Aorta (tissue), 5 donors: ENCODE measurements at regions not wholly inside any gene's neighbourhood (a gene's known extent, or its start where the extent isn't known, plus 50 kb on each side); places are given as distances from the start of the nearest gene placed in this dataset.
"Not testable (repeated sequence)": the region's sequence is repeated elsewhere in the genome, so short reads cannot be mapped to it uniquely, and the experiment has no call there.

Experiments used
- ATAC-seq: fragments of 200-7000 bp; cut with Tn5 transposase; one replicate; pipeline ENCODE4 v1.9.1; 2022; ENCODE audit warnings: moderate library complexity; ENCODE audit not compliant: low FRiP score
- DNase-seq, 2 donors: peaks; one replicate each; pipeline ENCODE4 v3.0.0-alpha.2; 2020
- H3K27ac ChIP-seq, 2 donors: one replicate each; pipeline ENCODE4 v1.5.1; 2013; ENCODE audit warnings: low read length in 2 of 2, mild to moderate bottlenecking in 2 of 2, moderate library complexity in 2 of 2, control low read depth in 1 of 2, inconsistent platforms in 1 of 2, low read depth in 1 of 2
- H3K27me3 ChIP-seq, 2 donors: one replicate each; pipeline ENCODE4 v1.6.1; 2013; ENCODE audit warnings: control low read depth in 1 of 2, low read length in 1 of 2, mild to moderate bottlenecking in 1 of 2, moderate library complexity in 1 of 2; ENCODE audit not compliant: insufficient read depth in 2 of 2, control insufficient read depth in 1 of 2
- H3K36me3 ChIP-seq, 2 donors: one replicate each; pipeline ENCODE4 v1.6.1; 2013; ENCODE audit warnings: control low read depth in 1 of 2, low read length in 1 of 2, mild to moderate bottlenecking in 1 of 2; ENCODE audit not compliant: insufficient read depth in 2 of 2, control insufficient read depth in 1 of 2
- H3K4me1 ChIP-seq, 2 donors: one replicate each; pipeline ENCODE4 v1.6.1; 2013; ENCODE audit warnings: low read length in 2 of 2, control low read depth in 1 of 2, mild to moderate bottlenecking in 1 of 2, moderate library complexity in 1 of 2; ENCODE audit not compliant: insufficient read depth in 2 of 2, control insufficient read depth in 1 of 2
- H3K4me3 ChIP-seq, 2 donors: one replicate each; pipeline ENCODE4 v1.5.1; 2013; ENCODE audit warnings: low read length in 2 of 2, control low read depth in 1 of 2, mild to moderate bottlenecking in 1 of 2
- H3K9me3 ChIP-seq: one replicate; pipeline ENCODE4 v1.6.1; 2013; ENCODE audit warnings: mild to moderate bottlenecking, low read length; ENCODE audit not compliant: control insufficient read depth
- WGBS, 2 donors: extraction: QIAGEN DNeasy Blood & Tissue Kit; methylation state at CpG; one replicate each; pipeline ENCODE4 v1.1.7; 2013; 5-methylcytosine and 5-hydroxymethylcytosine counted together
- intact Hi-C, 2 donors: fragments of 100-400 bp; cut with DNase I; formaldehyde crosslinking; loops; one replicate each; pipeline versions ENCODE4 v1.14.2 to v1.15.0; 2022
- donor health status: healthy with polysubstance abuse.
- donor health status: Bipolar disorder and iron deficiency.
- donor health status: DM: no; HTN: no; CAD: no.
- donor health status: DM: no; HTN: no; CAD: no.
- donor health status: DM: yes; HTN: yes; CAD: no.

DNA sequence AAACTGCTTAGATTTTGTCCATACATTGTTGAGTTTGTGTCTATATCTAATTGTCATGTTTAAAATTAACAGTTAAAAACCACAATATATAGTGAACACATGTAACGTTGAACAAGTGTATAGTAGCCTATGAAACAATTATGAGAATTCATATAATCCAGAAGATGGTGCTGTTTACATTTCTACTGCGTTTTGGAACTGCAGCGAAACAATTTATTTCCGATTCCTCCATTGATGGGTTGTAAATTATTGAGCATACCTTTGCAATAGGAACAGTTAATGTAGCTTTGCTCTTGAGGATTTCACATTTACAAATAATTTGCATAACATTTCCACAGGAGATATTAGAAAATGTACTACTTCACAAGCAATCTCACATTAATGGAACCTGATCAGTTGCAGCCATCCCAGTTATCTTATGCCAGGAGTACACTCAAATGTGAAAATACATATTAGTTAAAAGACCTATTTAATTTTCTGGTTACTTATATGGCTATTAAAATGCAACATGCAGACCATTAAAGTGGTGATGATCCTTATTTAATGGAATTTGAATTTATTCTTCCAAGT, 411.8 kb downstream of the CDH10 start:
- DNase-seq (no peak), ATAC-seq (no peak)
- Histone ChIP-seq H3K4me3 (no peak overlapping the region), H3K36me3 (no peaks in the 10 kb centered on the region), H3K27me3 (no peaks in the 10 kb centered on the region), H3K9me3 (no peaks in the 10 kb centered on the region), H3K27ac (no peak overlapping the region), H3K4me1 (no peaks in the 10 kb centered on the region)
- intact Hi-C loops = no loop called here
- WGBS, 2 donors = 55 to 58% methylated on average over 4 of the region's 4 CpGs

- H3K4me1 ChIP-seq = no peaks in the 10 kb centered on the region
- no peaks in the 10 kb centered on the region for H3K27me3 ChIP-seq
- 33 to 40% methylated on average over 2 of the region's 2 CpGs for WGBS, 2 donors
- H3K36me3 ChIP-seq = no peaks in the 10 kb centered on the region
- ATAC-seq = no peak
- intact Hi-C loops = no loop called here
- H3K4me3 ChIP-seq = no peak overlapping the region
- no peak for DNase-seq
- no peak overlapping the region for H3K27ac ChIP-seq
- H3K9me3 ChIP-seq = no peaks in the 10 kb centered on the region
Observed at GRCh38 chr5:24235946-24236345, 408.8 kb downstream of the CDH10 start.

DNA sequence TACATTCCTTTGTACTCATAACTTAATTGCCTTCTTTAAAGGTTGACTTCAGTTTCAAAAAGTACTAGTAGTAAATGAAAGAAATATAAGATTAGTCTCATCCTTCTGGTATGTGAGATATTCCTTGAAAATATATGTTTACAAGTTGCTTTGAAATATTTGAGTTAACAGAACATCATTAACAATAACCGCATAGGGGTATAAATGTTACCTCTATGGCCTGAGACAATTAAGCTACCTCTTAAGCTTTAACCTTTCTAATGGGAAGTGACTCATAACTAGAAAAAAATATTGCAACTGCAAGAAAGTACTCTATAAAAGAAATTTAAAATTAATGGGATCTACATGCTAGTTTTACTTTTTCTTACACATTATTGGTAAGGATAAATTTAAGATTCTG, 399.0 kb downstream of the CDH10 start:
- H3K9me3 ChIP-seq = no peaks in the 10 kb centered on the region
- no peak overlapping the region for H3K27ac ChIP-seq
- no peak for ATAC-seq
- H3K36me3 ChIP-seq = no peaks in the 10 kb centered on the region
- WGBS, 2 donors = 92% methylated on average over 1 of the region's 1 CpG
- H3K4me1 ChIP-seq = no peaks in the 10 kb centered on the region
- DNase-seq = no peak
- intact Hi-C loops = no loop called here
- no peak overlapping the region for H3K4me3 ChIP-seq
- no peaks in the 10 kb centered on the region for H3K27me3 ChIP-seq

- WGBS, 2 donors = 79 to 80% methylated on average over 5 of the region's 5 CpGs
- no peak overlapping the region for H3K27ac ChIP-seq
- H3K4me1 ChIP-seq = no peaks in the 10 kb centered on the region
- no peaks in the 10 kb centered on the region for H3K9me3 ChIP-seq
- no peak for DNase-seq
- ATAC-seq = no peak
- H3K4me3 ChIP-seq = no peak overlapping the region
- no peaks in the 10 kb centered on the region for H3K36me3 ChIP-seq
- intact Hi-C loops = no loop called here
- H3K27me3 ChIP-seq = no peaks in the 10 kb centered on the region
Observed at GRCh38 chr5:24264547-24264946, 380.2 kb downstream of the CDH10 start.

DNA sequence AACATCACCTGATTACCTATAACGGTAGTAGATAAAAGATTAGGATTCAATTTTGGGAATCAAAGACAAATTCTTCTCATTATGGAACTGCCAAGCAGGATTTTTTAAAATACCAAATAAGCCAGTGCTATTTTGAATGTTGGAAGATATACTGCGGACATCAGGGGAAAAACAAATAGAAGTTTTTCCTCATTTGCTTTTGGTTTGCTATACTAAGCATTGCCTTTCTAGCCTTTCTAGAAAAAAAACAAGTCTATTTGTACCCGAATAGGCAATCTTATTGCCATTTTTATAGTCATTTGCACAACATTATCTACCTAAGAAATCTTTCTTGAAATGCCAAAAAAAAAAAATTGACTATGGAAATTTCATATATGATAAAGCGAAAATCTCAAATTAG, 379.5 kb downstream of the CDH10 start:
- DNase-seq = no peak
- Histone ChIP-seq H3K9me3 (no peaks in the 10 kb centered on the region), H3K36me3 (no peaks in the 10 kb centered on the region), H3K27me3 (no peaks in the 10 kb centered on the region), H3K4me3 (no peak overlapping the region), H3K27ac (no peak overlapping the region), H3K4me1 (no peaks in the 10 kb centered on the region)
- no peak for ATAC-seq
- 68 to 71% methylated on average over 4 of the region's 4 CpGs for WGBS, 2 donors
- intact Hi-C loops = no loop called here

DNA sequence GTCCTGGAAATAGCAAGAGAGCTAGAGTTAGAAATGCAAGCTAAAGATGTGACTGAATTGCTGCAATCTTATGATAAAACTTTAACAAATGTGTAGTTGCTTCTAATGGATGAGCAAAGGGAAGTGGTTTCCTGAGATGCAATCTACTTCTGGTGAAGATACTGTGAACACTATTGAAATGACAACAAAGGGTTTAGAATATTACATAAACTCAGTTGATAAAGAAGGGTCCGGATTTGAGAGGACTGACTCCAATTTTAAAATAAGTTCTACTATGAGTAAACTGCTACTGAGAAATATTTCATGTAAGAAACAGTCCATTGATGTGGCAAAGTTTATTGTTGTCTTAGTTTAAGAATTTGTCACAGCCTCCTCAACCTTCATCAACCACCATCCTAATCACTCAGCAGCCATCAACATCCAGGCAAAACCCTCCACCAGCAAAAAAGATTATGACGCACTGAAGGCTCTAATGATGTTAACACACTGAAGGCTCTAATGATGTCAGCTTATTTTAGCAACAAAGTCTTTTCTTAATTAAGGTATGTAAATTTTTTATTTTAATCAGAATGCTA, 376.2 kb downstream of the CDH10 start:
- Histone ChIP-seq H3K27me3 (no peaks in the 10 kb centered on the region), H3K4me3 (no peak overlapping the region), H3K4me1 (no peaks in the 10 kb centered on the region), H3K9me3 (no peaks in the 10 kb centered on the region), H3K27ac (no peak overlapping the region), H3K36me3 (no peaks in the 10 kb centered on the region)
- ATAC-seq (no peak), DNase-seq (no peak)
- 79 to 86% methylated on average over 2 of the region's 2 CpGs for WGBS, 2 donors
- intact Hi-C loops = no loop called here

GRCh38 chr5:24271702-24272118, 373.1 kb downstream of the CDH10 start:
- H3K36me3 ChIP-seq, intact Hi-C loops, DNase-seq, H3K9me3 ChIP-seq, ATAC-seq, H3K27ac ChIP-seq, H3K4me1 ChIP-seq, H3K27me3 ChIP-seq, H3K4me3 ChIP-seq: not testable (repeated sequence)
- WGBS, 2 donors = 82 to 84% methylated on average over 5 of the region's 5 CpGs

DNA sequence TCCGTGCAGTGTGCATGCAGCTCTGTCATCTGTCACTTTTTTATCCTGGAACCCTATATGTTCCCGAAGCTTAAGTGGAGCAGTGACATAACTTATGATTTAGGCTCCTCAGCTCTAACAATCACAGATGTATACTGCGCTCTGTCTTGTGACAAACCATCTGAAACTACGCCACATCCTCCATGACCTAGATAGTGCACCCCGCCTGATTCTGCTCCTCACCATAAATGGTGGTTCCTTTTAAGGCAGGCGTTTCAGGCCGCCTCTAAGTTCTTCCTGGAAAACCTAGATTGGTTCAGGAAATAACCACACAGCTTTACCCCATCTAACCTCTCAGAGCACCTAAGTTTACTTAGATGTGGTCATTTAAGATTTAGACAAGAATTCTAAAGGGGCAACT, 372.0 kb downstream of the CDH10 start:
- no peak overlapping the region for H3K4me3 ChIP-seq
- no peaks in the 10 kb centered on the region for H3K36me3 ChIP-seq
- H3K27me3 ChIP-seq = no peaks in the 10 kb centered on the region
- ATAC-seq (no peak), DNase-seq (no peak)
- 82 to 83% methylated on average over 7 of the region's 7 CpGs for WGBS, 2 donors
- H3K9me3 ChIP-seq = no peaks in the 10 kb centered on the region
- peaks cover 0 to 1% of the 10 kb centered on the region in 2 donors for H3K4me1 ChIP-seq
- intact Hi-C loops = no loop called here
- no peak overlapping the region for H3K27ac ChIP-seq

DNA sequence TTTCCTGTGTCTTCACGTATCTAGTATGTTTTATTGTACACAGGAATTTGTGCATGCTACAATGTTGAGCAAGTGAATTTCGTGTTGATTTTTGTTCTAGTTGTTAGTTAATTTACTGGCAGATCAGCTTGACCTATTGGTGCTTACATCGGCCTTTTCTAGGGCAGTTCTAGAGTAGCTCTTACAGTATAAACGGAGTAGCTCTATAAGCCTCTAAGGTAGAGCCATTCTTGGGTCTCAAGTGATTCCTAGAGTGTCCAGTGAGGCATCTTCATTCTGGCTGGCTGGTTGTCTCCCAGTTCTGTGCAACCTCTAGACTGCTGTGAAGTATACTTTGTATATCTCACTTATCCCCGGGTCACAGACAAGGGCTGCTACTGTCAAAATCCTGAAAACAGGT, 364.6 kb downstream of the CDH10 start:
- Histone ChIP-seq H3K9me3 (no peaks in the 10 kb centered on the region), H3K4me1 (peaks cover 0 to 1% of the 10 kb centered on the region in 2 donors), H3K27me3 (no peaks in the 10 kb centered on the region), H3K27ac (no peak overlapping the region), H3K4me3 (no peak overlapping the region), H3K36me3 (no peaks in the 10 kb centered on the region)
- intact Hi-C loops = no loop called here
- WGBS, 2 donors = 65 to 67% methylated on average over 5 of the region's 5 CpGs
- DNase-seq (no peak), ATAC-seq (no peak)
